Pancreas (tissue), 10 donors: ENCODE measurements at regions not wholly inside any gene's neighbourhood (a gene's known extent, or its start where the extent isn't known, plus 50 kb on each side); places are given as distances from the start of the nearest gene placed in this dataset.

Source experiments
- ATAC-seq, 4 donors: fragments of 200-7000 bp; cut with Tn5 transposase; one replicate each; pipeline versions ENCODE4 v1.8.0 to v1.9.1; 2020; ENCODE audit warnings: mild to moderate bottlenecking in 4 of 4, moderate library complexity in 4 of 4
- DNase-seq, 6 donors: peaks; one replicate each; pipeline ENCODE4 v3.0.0-alpha.2; 2020
- FAIRE-seq: peaks from 2 replicates; lab custom pipeline; 2012; peaks lifted over from hg19 to GRCh38; lab: Jason Lieb, UNC
- H3K27ac ChIP-seq, 4 donors: fragments of 200-600 bp; sonication (generic); 1 replicate in 3 of 4; 2 replicates in 1 of 4; pipeline versions ENCODE4 v1.5.0 to v1.8.0; 2020
- H3K27me3 ChIP-seq, 4 donors: fragments of 200-600 bp; one replicate each; pipeline ENCODE4 v1.8.0; 2021
- H3K36me3 ChIP-seq, 3 donors: fragments of 200-600 bp; sonication (generic) in 1 of 3; one replicate each; pipeline versions ENCODE4 v1.5.0 to v1.8.0; 2020 to 2021
- H3K4me1 ChIP-seq, 3 donors: fragments of 200-600 bp; one replicate each; pipeline ENCODE4 v1.8.0; 2021
- H3K4me3 ChIP-seq, 4 donors: fragments of 200-600 bp; sonication (generic) in 2 of 4; one replicate each; pipeline versions ENCODE4 v1.5.0 to v1.8.0; 2020 to 2021
- H3K9me3 ChIP-seq, 4 donors: fragments of 200-600 bp; one replicate each; pipeline ENCODE4 v1.8.0; 2021
- WGBS, 2 donors: extraction: QIAGEN DNeasy Blood & Tissue Kit; methylation state at CpG; one replicate each; pipeline ENCODE4 v1.1.7; 2013; 5-methylcytosine and 5-hydroxymethylcytosine counted together
- intact Hi-C, 3 donors: fragments of 100-400 bp; cut with DNase I; formaldehyde crosslinking; loops; one replicate each; pipeline versions ENCODE4 v1.11.1 to v1.14.2; 2022
- TF ChIP-seq, protein P1 (sequence below), 4 donors: fragments of 200-600 bp; sonication (generic) in 3 of 4; IDR thresholded peaks; one replicate each; pipeline versions ENCODE4 v1.5.0 to v1.8.0; 2021; ENCODE audit warnings: antibody characterized with exemption in 4 of 4
- donor health status: healthy with polysubstance abuse.
- donor health status: DM: no; HTN: no; CAD: no; lungs with moderate emphysema.
- donor health status: DM: no; HTN: no; CAD: no.
- donor health status: control.
- donor health status: control.
- donor health status: Bipolar disorder and iron deficiency.
- donor health status: DM: yes; HTN: yes; CAD: no.
- donor health status: DM: no; HTN: no; CAD: no.
- donor health status: DM: no; HTN: no; CAD: no.
- donor health status: DM: yes; HTN: yes; CAD: no.

- intact Hi-C loops, result no loop called here
- Histone ChIP-seq H3K36me3 (no peaks in the 10 kb centered on the region), H3K9me3 (no peaks in the 10 kb centered on the region), H3K4me3 (no peak overlapping the region), H3K4me1 (no peaks in the 10 kb centered on the region), H3K27ac (no peak overlapping the region), H3K27me3 (no peaks in the 10 kb centered on the region)
- WGBS, 2 donors, result 35 to 37% methylated on average over 7 of the region's 7 CpGs
- TF ChIP-seq, protein P1, sequence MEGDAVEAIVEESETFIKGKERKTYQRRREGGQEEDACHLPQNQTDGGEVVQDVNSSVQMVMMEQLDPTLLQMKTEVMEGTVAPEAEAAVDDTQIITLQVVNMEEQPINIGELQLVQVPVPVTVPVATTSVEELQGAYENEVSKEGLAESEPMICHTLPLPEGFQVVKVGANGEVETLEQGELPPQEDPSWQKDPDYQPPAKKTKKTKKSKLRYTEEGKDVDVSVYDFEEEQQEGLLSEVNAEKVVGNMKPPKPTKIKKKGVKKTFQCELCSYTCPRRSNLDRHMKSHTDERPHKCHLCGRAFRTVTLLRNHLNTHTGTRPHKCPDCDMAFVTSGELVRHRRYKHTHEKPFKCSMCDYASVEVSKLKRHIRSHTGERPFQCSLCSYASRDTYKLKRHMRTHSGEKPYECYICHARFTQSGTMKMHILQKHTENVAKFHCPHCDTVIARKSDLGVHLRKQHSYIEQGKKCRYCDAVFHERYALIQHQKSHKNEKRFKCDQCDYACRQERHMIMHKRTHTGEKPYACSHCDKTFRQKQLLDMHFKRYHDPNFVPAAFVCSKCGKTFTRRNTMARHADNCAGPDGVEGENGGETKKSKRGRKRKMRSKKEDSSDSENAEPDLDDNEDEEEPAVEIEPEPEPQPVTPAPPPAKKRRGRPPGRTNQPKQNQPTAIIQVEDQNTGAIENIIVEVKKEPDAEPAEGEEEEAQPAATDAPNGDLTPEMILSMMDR (IDR thresholded peaks at IDR 0.05), result no peak
- FAIRE-seq, result no peak
- ATAC-seq, result no peak
- DNase-seq, result no peak
Observed at GRCh38 chr17:22510504-22510903, 818.2 kb downstream of the KCNJ18 start.

GRCh38 chr17:22511431-22511830 lies 819.1 kb downstream of the KCNJ18 start:
- Histone ChIP-seq H3K4me3 (no peak overlapping the region), H3K36me3 (no peaks in the 10 kb centered on the region), H3K9me3 (no peaks in the 10 kb centered on the region), H3K27ac (no peak overlapping the region), H3K4me1 (no peaks in the 10 kb centered on the region), H3K27me3 (no peaks in the 10 kb centered on the region)
- TF ChIP-seq, protein P1 (IDR thresholded peaks at IDR 0.05), result no peak
- ATAC-seq (no peak), DNase-seq (no peak), FAIRE-seq (no peak)
- intact Hi-C loops, result no loop called here
- WGBS, 2 donors, result 56 to 63% methylated on average over 1 of the region's 1 CpG

DNA sequence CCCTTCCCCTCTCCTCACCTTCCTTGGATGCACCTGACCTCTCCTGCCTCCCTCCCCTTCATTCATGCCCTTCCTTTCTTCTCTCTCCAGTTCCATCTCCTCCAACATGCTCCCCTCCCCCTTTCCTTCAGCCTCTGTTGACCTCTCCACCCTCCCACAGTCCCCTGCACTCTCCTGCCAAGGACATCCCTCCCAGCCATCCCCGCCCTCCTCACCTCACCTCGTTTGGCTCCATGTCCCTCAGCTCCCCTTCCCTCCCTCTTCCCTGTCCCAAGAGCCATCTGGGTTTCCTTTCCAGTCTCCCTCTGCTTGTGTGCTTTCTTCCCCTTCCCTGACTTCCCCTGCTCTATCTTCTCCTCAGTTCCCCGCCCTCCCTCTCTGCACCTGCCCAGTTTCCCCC lies 819.7 kb downstream of the KCNJ18 start:
- no peaks in the 10 kb centered on the region for H3K36me3 ChIP-seq
- TF ChIP-seq, protein P1 (IDR thresholded peaks at IDR 0.05), result no peak
- H3K4me1 ChIP-seq, result no peaks in the 10 kb centered on the region
- ATAC-seq, result no peak
- 42 to 43% methylated on average over 3 of the region's 3 CpGs for WGBS, 2 donors
- H3K27me3 ChIP-seq, result no peaks in the 10 kb centered on the region
- no peak overlapping the region for H3K4me3 ChIP-seq
- DNase-seq, result no peak
- intact Hi-C loops, result no loop called here
- H3K9me3 ChIP-seq, result no peaks in the 10 kb centered on the region
- FAIRE-seq, result no peak
- H3K27ac ChIP-seq, result no peak overlapping the region

GRCh38 chr17:22512506-22512905 lies 820.2 kb downstream of the KCNJ18 start:
- intact Hi-C loops, result no loop called here
- no peak overlapping the region for H3K4me3 ChIP-seq
- TF ChIP-seq, protein P1 (IDR thresholded peaks at IDR 0.05), result no peak
- H3K27ac ChIP-seq, result no peak overlapping the region
- no peaks in the 10 kb centered on the region for H3K4me1 ChIP-seq
- WGBS, 2 donors, result 65 to 72% methylated on average over 6 of the region's 6 CpGs
- FAIRE-seq (no peak), ATAC-seq (no peak), DNase-seq (no peak)
- H3K36me3 ChIP-seq, result no peaks in the 10 kb centered on the region
- H3K27me3 ChIP-seq, result no peaks in the 10 kb centered on the region
- no peaks in the 10 kb centered on the region for H3K9me3 ChIP-seq

DNA sequence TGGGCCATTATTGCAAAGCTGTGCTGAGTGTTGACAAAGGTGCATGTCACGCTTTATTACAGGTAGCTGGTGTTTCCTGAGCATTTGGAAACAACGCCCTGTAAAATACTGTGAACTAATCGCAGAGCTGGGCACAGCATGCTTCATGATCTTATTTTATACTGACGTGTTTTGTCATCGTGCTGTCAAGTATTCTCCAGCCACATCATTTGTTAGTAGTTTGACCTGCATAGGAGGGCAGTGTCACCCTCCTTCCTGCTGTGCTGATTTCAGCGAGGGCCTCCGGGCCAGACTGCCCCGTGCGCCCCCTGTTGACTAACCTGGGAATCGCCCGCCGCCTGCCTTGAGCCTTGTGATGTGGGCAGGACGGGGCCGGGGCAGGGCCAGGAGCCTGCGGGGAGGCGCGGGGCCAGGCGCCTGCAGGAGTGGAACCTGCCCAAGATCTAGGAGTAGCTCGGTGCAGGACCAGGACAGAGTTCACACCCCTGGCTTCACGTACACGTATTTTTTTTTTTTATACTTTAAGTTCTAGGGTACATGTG lies 820.7 kb downstream of the KCNJ18 start:
- Histone ChIP-seq H3K36me3 (no peaks in the 10 kb centered on the region), H3K27me3 (no peaks in the 10 kb centered on the region), H3K4me3 (no peak overlapping the region), H3K9me3 (no peaks in the 10 kb centered on the region), H3K4me1 (no peaks in the 10 kb centered on the region), H3K27ac (no peak overlapping the region)
- TF ChIP-seq, protein P1 (IDR thresholded peaks at IDR 0.05), result no peak
- no peak for ATAC-seq
- intact Hi-C loops, result no loop called here
- no peak for FAIRE-seq
- no peak for DNase-seq
- WGBS, 2 donors, result 62 to 65% methylated on average over 21 of the region's 21 CpGs
